Stimulated activated naive CD8-positive, alpha-beta T cell treated with anti-CD3 and anti-CD28 coated beads, Interleukin-15, Interleukin-2, amounts not matched to agents 100 U/mL and 50 U/mL, for 24 hours (primary cell): ENCODE measurements at regions not wholly inside any gene's neighbourhood (a gene's known extent, or its start where the extent isn't known, plus 50 kb on each side); places are given as distances from the start of the nearest gene placed in this dataset.

ENCODE experiments used
- ATAC-seq: fragments of 150-1000 bp; cut with Tn5 transposase; one replicate; pipeline ENCODE4 v1.10.0; 2021
- DNase-seq: peaks from one replicate; pipeline ENCODE4 v3.0.0; 2021

- DNase-seq: no peak
Measured at GRCh38 chr13:80033286-80033685, 307.6 kb downstream of the SPRY2 start.

GRCh38 chr13:80030491-80030890, 310.4 kb downstream of the SPRY2 start:
- ATAC-seq (no peak), DNase-seq (no peak)

More at GRCh38 chr13:80033286-80033685, 307.6 kb downstream of the SPRY2 start:
- no peak for ATAC-seq

GRCh38 chr13:80029170-80029569, 311.8 kb downstream of the SPRY2 start:
- ATAC-seq (no peak), DNase-seq (no peak)

GRCh38 chr13:80022146-80022545, 318.8 kb downstream of the SPRY2 start:
- DNase-seq (no peak), ATAC-seq (no peak)

DNA sequence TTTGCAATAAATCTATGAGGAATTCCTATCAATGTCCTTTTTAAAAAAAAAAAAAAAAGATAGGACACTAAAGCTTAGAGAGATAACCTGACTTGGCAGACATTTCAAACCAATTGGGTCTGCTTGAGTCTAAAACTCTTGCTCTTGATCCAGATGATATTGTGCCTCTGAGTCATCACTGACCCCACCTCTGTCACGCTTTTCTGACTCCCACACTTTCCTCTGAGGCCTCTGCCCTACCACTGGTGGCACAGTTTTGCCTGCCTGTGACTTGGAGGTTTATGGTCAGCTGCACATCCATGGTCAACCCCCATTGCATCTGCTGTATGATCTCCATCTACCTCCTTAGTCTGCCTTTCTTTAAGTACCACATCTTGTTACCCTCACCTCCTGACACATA, 328.7 kb downstream of the SPRY2 start:
- ATAC-seq: no peak

GRCh38 chr13:80011448-80012212, 329.3 kb downstream of the SPRY2 start:
- ATAC-seq (no peak), DNase-seq (no peak)

More for the DNA sequence above, 328.7 kb downstream of the SPRY2 start:
- DNase-seq: no peak

GRCh38 chr13:80010846-80011245, 330.1 kb downstream of the SPRY2 start:
- ATAC-seq (no peak), DNase-seq (no peak)

DNA sequence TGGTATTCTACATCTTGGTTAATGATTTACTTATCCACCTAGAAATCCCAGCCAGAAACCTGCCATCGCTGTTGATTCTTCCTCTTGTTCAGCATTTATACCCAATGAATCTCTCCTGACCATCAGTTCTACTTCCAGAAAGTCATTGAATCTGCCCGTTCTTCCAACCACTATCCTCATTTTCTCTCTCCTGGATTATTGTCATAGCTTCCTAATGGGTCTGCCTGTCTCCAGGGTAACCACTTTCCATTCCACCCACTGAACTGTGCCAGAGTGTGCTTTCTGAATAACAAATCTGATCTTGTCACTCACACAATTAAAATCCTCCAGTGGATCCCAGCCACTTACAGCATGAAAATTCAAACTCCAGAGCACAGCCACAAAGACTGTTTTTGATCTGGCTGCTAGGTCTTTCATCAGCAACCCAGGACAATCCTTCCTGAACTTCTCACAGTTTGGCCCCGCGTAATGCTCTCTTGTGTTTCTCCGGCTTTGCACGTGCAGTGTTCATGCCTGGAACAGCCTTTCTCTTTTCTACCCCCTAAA, 330.6 kb downstream of the SPRY2 start:
- no peak for ATAC-seq
- DNase-seq: no peak

DNA sequence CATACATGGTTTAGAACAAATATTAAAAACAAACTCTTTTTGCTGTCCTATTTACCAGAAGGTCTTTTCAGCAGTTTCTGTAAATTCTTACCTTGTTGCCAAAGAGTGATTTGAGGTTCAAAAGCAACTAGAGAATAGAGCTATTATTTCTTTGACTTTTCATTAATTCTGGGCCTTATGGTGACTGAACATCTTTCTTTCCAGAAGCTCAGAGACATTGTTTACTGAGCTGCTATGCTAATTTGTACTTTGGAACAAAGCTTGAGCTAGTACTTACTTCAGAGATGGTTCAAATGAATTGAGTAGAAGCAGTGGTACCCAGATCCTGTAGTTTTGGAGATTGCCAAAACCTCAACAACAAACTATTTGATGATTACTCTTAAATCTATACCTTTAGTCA, 331.2 kb downstream of the SPRY2 start:
- no peak for DNase-seq
- ATAC-seq: no peak

- DNase-seq: no peak
Measured at GRCh38 chr13:80006940-80007339, 334.0 kb downstream of the SPRY2 start.

GRCh38 chr13:80001510-80001842, 339.4 kb downstream of the SPRY2 start:
- ATAC-seq (no peak), DNase-seq (no peak)

More at GRCh38 chr13:80006940-80007339, 334.0 kb downstream of the SPRY2 start:
- no peak for ATAC-seq

DNA sequence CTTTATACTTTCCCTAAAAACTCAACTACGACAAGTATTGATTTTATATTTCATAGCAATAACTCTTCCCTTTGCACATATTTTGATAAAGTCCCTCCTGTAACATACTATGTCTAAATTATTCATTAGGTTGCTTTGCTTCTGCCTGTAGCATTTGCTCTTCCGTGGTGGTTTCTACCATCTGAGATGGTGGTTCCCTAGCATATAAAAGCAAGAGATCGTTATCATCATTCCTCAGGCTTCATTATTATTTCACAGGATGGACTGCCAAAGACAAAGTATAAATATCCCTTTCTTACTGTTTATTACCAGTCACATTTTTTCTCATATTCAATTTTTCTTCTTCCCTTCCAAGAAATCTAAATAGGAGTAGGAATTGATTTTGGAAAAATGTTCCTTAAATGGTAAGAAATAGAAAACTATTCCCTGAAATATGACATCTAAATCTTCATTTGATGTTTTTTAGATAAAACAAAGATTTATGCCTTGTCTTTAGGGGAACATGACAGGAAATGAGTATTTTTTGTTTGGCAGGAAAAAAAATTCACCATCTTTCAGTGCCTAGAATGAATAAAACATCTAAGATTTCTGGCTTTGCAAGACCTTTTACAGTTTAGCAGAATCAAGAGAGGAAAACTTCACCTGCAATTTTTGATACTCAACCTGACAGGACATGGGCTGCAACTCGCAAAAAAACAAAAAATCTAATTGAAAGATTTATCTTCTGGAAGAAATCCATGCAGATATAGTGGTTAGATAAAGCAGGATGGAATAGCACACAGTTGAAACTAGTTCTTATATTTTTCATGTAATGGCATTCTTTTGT, 340.0 kb downstream of the SPRY2 start:
- DNase-seq: no peak

DNA sequence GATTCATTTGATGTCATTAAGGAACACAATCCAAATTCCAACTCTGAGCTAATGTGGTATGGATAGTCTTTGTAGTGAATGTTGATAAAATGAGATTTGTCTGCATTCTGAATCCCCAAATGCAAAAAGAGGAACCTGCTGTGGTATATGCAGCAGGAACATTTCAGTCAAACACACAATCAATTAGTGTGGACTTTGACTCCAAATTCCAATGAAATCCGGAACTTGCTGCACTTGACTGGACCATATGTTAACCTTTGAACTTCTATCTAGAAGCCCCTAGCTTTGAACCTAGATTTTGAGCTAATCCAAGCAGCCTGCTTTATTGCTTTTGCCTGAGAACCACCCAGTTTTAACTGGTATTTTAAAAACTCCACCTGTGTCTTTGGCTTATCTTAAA, 341.3 kb downstream of the SPRY2 start:
- no peak for ATAC-seq
- DNase-seq: no peak

More for the DNA sequence above, 340.0 kb downstream of the SPRY2 start:
- no peak for ATAC-seq

- ATAC-seq: no peak
Measured at GRCh38 chr13:79998381-79998880, 342.5 kb downstream of the SPRY2 start.

DNA sequence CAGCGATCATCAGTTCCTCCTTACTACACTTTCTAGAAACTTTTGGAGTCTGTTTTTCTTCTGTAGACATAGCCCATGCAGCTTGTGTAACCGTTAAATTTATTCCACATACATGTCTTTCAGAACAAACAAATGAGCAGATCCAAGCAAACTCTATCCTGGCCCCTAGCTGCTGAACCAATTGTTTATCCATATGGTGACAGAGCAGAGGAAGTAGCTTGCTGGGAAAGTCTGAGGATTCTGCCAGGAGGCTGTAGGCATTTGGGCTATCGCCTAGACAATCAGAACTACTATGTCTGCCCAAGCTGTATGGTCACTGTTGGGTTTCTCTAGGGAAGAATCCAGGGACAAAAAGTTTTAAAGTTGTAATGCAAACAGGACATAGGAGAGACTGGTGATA, 343.7 kb downstream of the SPRY2 start:
- DNase-seq (no peak), ATAC-seq (no peak)

More at GRCh38 chr13:79998381-79998880, 342.5 kb downstream of the SPRY2 start:
- no peak for DNase-seq

GRCh38 chr13:79995334-79995733, 345.6 kb downstream of the SPRY2 start:
- ATAC-seq (no peak), DNase-seq (no peak)

GRCh38 chr13:79992111-79992510, 348.8 kb downstream of the SPRY2 start:
- DNase-seq: no peak
- no peak for ATAC-seq

DNA sequence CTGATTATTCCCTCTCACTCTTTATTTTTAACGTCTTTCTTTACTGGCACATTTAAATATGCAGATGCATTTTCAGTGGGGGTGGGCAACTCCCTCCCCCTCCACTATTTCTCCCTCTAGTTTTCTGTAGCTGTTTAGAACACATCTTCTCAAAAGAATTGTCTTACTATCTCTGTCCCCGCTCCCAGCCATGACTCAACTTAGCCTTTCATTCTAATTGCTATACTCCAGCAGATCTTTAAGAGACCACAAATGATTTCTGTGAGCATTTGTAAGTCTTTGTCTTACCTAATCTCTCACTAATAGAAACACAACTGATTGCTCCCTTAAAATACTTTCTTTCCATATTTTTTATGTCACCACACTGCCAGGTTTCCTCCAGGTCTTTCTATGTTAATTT, 350.9 kb downstream of the SPRY2 start:
- no peak for DNase-seq
- no peak for ATAC-seq

- ATAC-seq: no peak
- no peak for DNase-seq
Measured at GRCh38 chr13:79989217-79989661, 351.7 kb downstream of the SPRY2 start.

DNA sequence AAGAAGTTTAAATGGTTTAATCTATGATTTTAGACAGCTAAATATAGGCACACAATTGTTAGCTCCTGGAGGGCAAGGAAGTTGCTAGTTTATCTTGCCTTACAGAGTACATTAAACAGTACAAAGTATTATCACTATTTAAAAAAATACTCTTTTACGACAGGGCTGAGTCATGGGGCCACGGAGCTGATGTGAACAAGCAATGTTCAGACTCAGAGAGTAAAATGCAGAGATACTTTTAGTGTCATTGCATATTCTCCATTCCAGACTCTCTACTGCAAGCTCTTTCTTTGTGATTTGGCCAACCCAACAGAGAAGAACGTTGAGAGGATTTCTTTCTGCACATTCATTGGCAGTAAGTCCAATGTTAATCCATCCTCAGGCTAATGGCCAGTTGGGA, 352.4 kb downstream of the SPRY2 start:
- DNase-seq: no peak
- ATAC-seq: no peak

DNA sequence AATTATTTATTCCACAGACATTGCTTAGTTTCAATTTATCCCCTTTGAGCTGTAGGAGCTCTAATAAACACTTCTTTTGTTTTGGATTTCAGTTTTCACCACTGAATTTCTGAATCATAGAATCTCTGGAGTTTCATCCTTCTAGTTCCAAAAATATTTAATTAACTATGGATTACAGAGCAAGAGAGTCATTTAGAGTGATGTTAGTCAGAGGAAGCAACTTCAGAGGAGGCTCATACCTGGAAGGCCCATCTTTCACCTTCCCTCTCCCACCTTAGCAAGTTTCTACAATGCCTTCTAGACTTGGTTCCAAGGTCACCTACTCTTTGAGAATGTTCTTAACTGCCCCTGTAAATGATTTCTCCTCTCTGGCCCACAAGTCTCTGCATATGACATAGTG, 353.2 kb downstream of the SPRY2 start:
- no peak for ATAC-seq
- DNase-seq: no peak

- DNase-seq: no peak
Measured at GRCh38 chr13:79987323-79987722, 353.6 kb downstream of the SPRY2 start.

DNA sequence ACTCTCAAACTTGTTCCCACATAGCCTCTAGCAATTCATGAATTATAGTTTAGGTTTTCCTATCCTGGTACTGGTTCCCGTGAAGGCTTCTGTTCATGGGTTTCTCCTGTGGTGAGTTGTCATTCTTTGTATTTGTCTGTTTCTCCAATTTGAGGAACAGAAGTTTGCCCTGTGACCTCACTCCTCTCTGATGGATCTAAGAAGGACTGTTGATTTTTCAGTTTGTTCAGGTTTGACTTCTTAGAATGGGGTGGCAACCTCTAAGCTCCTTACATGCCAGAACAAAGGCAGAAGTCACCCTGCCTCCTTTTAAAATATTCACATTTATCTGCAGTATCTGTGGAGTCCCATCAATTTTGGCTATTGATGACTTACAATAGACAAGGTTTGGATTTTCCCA, 354.0 kb downstream of the SPRY2 start:
- DNase-seq (no peak), ATAC-seq (no peak)

More at GRCh38 chr13:79987323-79987722, 353.6 kb downstream of the SPRY2 start:
- no peak for ATAC-seq
